Ovary (tissue), 7 donors: ENCODE measurements at regions not wholly inside any gene's neighbourhood (a gene's known extent, or its start where the extent isn't known, plus 50 kb on each side); places are given as distances from the start of the nearest gene placed in this dataset.

ENCODE experiments used
- DNase-seq, 5 donors: peaks; one replicate each; pipeline ENCODE4 v3.0.0-alpha.2; 2019 to 2020
- H3K27ac ChIP-seq, 2 donors: fragments of 200-600 bp; one replicate each; pipeline versions ENCODE4 v1.5.1 to v1.8.0; 2019 to 2022
- H3K27me3 ChIP-seq: fragments of 200-600 bp; one replicate; pipeline ENCODE4 v1.8.0; 2022
- H3K36me3 ChIP-seq: fragments of 200-600 bp; sonication (generic); one replicate; pipeline ENCODE4 v1.5.1; 2019
- H3K4me1 ChIP-seq: one replicate; pipeline ENCODE4 v1.8.1; 2013; ENCODE audit warnings: mild to moderate bottlenecking, moderate library complexity; ENCODE audit not compliant: insufficient read depth
- H3K4me3 ChIP-seq: fragments of 200-600 bp; sonication (generic); one replicate; pipeline ENCODE4 v1.5.1; 2017
- H3K9me3 ChIP-seq, 2 donors: fragments of 200-600 bp in 1 of 2; sonication (generic) in 1 of 2; one replicate each; pipeline versions ENCODE4 v1.5.1 to v1.8.1; 2013 to 2019; ENCODE audit warnings: mild to moderate bottlenecking in 1 of 2, moderate library complexity in 1 of 2
- EP300 ChIP-seq: sonication (generic); formaldehyde crosslinking; IDR thresholded peaks from one replicate; pipeline ENCODE4 v1.6.1; 2017; ENCODE audit warnings: antibody characterized with exemption
- POLR2A ChIP-seq: fragments of 450-650 bp; IDR thresholded peaks from one replicate; pipeline ENCODE4 v1.6.1; 2017; ENCODE audit warnings: antibody characterized with exemption, mild to moderate bottlenecking, moderate library complexity
- WGBS, 3 donors: extraction: QIAGEN DNeasy Blood & Tissue Kit in 1 of 3; methylation state at CpG; one replicate each; pipeline versions ENCODE4 v1.1.5 to v1.1.7; 2013 to 2017; 5-methylcytosine and 5-hydroxymethylcytosine counted together
- intact Hi-C, 4 donors: fragments of 100-400 bp; cut with DNase I; formaldehyde crosslinking; loops; one replicate each; pipeline versions ENCODE4 v1.11.0 to v1.15.1; 2022 to 2023
- TF ChIP-seq, protein P1 (sequence below), 3 donors: fragments of 450-650 bp in 2 of 3; fragments of 200-600 bp in 1 of 3; IDR thresholded peaks; one replicate each; pipeline versions ENCODE4 v1.5.1 to v1.8.0; 2016 to 2022; ENCODE audit warnings: antibody characterized with exemption in 3 of 3, mild to moderate bottlenecking in 1 of 3
- donor health status: DM: no; HTN: no; CAD: no; lungs with moderate emphysema.
- donor health status: DM: no; HTN: no; CAD: no.
- donor health status: Bipolar disorder and iron deficiency.
- donor health status: DM: no; HTN: no; CAD: no.
- donor health status: DM: yes; HTN: yes; CAD: no.

- Histone ChIP-seq H3K27me3 (no peaks in the 10 kb centered on the region), H3K4me1 (no peaks in the 10 kb centered on the region), H3K4me3 (no peak overlapping the region), H3K27ac (no peak overlapping the region), H3K9me3 (no peaks in the 10 kb centered on the region), H3K36me3 (no peaks in the 10 kb centered on the region)
- WGBS, 3 donors = 81 to 95% (median 90%) methylated on average over 3 of the region's 3 CpGs
- no peak for DNase-seq
- intact Hi-C loops = no loop called here
- TF ChIP-seq, protein P1, sequence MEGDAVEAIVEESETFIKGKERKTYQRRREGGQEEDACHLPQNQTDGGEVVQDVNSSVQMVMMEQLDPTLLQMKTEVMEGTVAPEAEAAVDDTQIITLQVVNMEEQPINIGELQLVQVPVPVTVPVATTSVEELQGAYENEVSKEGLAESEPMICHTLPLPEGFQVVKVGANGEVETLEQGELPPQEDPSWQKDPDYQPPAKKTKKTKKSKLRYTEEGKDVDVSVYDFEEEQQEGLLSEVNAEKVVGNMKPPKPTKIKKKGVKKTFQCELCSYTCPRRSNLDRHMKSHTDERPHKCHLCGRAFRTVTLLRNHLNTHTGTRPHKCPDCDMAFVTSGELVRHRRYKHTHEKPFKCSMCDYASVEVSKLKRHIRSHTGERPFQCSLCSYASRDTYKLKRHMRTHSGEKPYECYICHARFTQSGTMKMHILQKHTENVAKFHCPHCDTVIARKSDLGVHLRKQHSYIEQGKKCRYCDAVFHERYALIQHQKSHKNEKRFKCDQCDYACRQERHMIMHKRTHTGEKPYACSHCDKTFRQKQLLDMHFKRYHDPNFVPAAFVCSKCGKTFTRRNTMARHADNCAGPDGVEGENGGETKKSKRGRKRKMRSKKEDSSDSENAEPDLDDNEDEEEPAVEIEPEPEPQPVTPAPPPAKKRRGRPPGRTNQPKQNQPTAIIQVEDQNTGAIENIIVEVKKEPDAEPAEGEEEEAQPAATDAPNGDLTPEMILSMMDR (IDR thresholded peaks at IDR 0.05) = no peak
- no peak for TF ChIP-seq POLR2A
- no peak for TF ChIP-seq EP300
These were observed 78.0 kb upstream of the LHFPL2 start for GRCh38 chr5:78726571-78726970.

- H3K27me3 ChIP-seq = no peaks in the 10 kb centered on the region
- no peaks in the 10 kb centered on the region for H3K36me3 ChIP-seq
- WGBS, 3 donors = 97 to 98% (median 97%) methylated on average over 3 of the region's 3 CpGs
- no peaks in the 10 kb centered on the region for H3K4me1 ChIP-seq
- H3K27ac ChIP-seq = no peak overlapping the region
- intact Hi-C loops = no loop called here
- H3K9me3 ChIP-seq = no peaks in the 10 kb centered on the region
- TF ChIP-seq, protein P1 (IDR thresholded peaks at IDR 0.05) = no peak
- TF ChIP-seq EP300 (no peak), POLR2A (no peak)
- no peak overlapping the region for H3K4me3 ChIP-seq
- DNase-seq = no peak
These were observed 77.4 kb upstream of the LHFPL2 start for GRCh38 chr5:78726003-78726402.

- intact Hi-C loops = no loop called here
- Histone ChIP-seq H3K27ac (no peak overlapping the region), H3K36me3 (no peaks in the 10 kb centered on the region), H3K4me1 (no peaks in the 10 kb centered on the region), H3K4me3 (no peak overlapping the region), H3K9me3 (no peaks in the 10 kb centered on the region), H3K27me3 (no peaks in the 10 kb centered on the region)
- no peak for DNase-seq
- TF ChIP-seq, protein P1 (IDR thresholded peaks at IDR 0.05) = no peak
- TF ChIP-seq EP300 (no peak), POLR2A (no peak)
These were observed 75.5 kb upstream of the LHFPL2 start for GRCh38 chr5:78724061-78724460.

- Histone ChIP-seq H3K27ac (peak overlapping the region in 1 of 2 donors; percentile 0), H3K36me3 (no peaks in the 10 kb centered on the region), H3K4me3 (no peak overlapping the region), H3K4me1 (no peaks in the 10 kb centered on the region), H3K9me3 (no peaks in the 10 kb centered on the region), H3K27me3 (no peaks in the 10 kb centered on the region)
- 61 to 69% (median 63%) methylated on average over 5 of the region's 5 CpGs for WGBS, 3 donors
- intact Hi-C loops = no loop called here
- DNase-seq = no peak
- TF ChIP-seq POLR2A (no peak), EP300 (no peak)
- TF ChIP-seq, protein P1 (IDR thresholded peaks at IDR 0.05) = no peak
These were observed 72.4 kb upstream of the LHFPL2 start for GRCh38 chr5:78720997-78721396.
